ENCODE measurements at regions not wholly inside any gene's neighbourhood (a gene's known extent, or its start where the extent isn't known, plus 50 kb on each side); places are given as distances from the start of the nearest gene placed in this dataset.

DNA sequence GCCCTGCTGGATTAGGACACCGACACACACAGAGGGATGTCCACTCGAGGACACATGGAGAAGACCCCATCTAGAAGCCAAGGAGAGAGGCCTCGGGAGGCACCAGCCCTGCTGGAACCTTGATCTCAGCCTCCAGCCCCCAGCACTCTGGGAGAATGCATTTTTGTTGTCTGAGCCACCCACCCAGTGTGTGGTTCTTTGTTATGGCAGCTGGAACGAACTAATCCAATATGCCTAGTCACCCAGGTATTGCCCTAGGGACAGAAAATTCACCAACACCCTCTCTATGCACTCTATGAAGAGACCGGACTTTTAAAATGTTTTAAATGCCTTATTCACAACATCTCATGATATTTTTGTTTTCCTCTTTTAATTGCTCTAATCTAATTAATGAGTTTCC is 117.4 kb downstream of the CRYAA start:
- TF ChIP-seq, protein P1, sequence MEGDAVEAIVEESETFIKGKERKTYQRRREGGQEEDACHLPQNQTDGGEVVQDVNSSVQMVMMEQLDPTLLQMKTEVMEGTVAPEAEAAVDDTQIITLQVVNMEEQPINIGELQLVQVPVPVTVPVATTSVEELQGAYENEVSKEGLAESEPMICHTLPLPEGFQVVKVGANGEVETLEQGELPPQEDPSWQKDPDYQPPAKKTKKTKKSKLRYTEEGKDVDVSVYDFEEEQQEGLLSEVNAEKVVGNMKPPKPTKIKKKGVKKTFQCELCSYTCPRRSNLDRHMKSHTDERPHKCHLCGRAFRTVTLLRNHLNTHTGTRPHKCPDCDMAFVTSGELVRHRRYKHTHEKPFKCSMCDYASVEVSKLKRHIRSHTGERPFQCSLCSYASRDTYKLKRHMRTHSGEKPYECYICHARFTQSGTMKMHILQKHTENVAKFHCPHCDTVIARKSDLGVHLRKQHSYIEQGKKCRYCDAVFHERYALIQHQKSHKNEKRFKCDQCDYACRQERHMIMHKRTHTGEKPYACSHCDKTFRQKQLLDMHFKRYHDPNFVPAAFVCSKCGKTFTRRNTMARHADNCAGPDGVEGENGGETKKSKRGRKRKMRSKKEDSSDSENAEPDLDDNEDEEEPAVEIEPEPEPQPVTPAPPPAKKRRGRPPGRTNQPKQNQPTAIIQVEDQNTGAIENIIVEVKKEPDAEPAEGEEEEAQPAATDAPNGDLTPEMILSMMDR (IDR thresholded peaks at IDR 0.05): no peak
- TF ChIP-seq POLR2A (IDR thresholded peaks at IDR 0.05): no peak
